PC-3 (cell line): ENCODE measurements at regions not wholly inside any gene's neighbourhood (a gene's known extent, or its start where the extent isn't known, plus 50 kb on each side); places are given as distances from the start of the nearest gene placed in this dataset.

Source experiments
- CTCF ChIP-seq: fragments of 300-600 bp; sonication (generic); conservative IDR thresholded peaks from 2 replicates; pipeline ENCODE4 v1.5.1; 2017; ENCODE audit warnings: antibody characterized with exemption, low read depth, mild to moderate bottlenecking, low read length
- EZH2 ChIP-seq: fragments of 300-600 bp; sonication (generic); IDR thresholded peaks from one replicate; pipeline ENCODE4 v1.6.1; 2017; ENCODE audit warnings: antibody characterized with exemption, mild to moderate bottlenecking, low read length; ENCODE audit not compliant: unreplicated experiment
- EZH2phosphoT487 ChIP-seq: fragments of 300-600 bp; sonication (generic); IDR thresholded peaks from 2 replicates; pipeline ENCODE4 v1.6.1; 2018; ENCODE audit warnings: mild to moderate bottlenecking, antibody characterized with exemption, low read length, borderline replicate concordance

GRCh38 chr1:73862355-73862754 lies 335.6 kb downstream of the LRRIQ3 start:
- TF ChIP-seq CTCF: no peak
- TF ChIP-seq EZH2: no peak
- no peak for TF ChIP-seq EZH2phosphoT487
